D341Med (cell line): ENCODE measurements at regions not wholly inside any gene's neighbourhood (a gene's known extent, or its start where the extent isn't known, plus 50 kb on each side); places are given as distances from the start of the nearest gene placed in this dataset.
A peak's percentile ranks its signal among the peaks of the same experiment; 100 is the strongest.

Experiments
- DNase-seq: peaks from one replicate; pipeline ENCODE4 v3.0.0; 2012; ENCODE audit warnings: low spot score

GRCh38 chr15:69505956-69506556, 53.4 kb downstream of the RPLP1 start:
- no peak for DNase-seq

GRCh38 chr15:69508659-69509058, 56.0 kb downstream of the RPLP1 start:
- DNase-seq, result no peak

GRCh38 chr15:69509131-69509530, 56.5 kb downstream of the RPLP1 start:
- no peak for DNase-seq

- no peak for DNase-seq
Observed at GRCh38 chr15:69510556-69510955, 57.9 kb downstream of the RPLP1 start.

- DNase-seq, result no peak
Observed at GRCh38 chr15:69511015-69511414, 58.4 kb downstream of the RPLP1 start.

- DNase-seq, result no peak
Observed at GRCh38 chr15:69511716-69512340, 59.2 kb downstream of the RPLP1 start.

GRCh38 chr15:69513450-69513960, 60.9 kb downstream of the RPLP1 start:
- DNase-seq, result no peak

GRCh38 chr15:69513986-69514385, 61.4 kb downstream of the RPLP1 start:
- no peak for DNase-seq

GRCh38 chr15:69515508-69515907, 62.9 kb downstream of the RPLP1 start:
- DNase-seq, result no peak

GRCh38 chr15:69515926-69516325, 63.3 kb downstream of the RPLP1 start:
- no peak for DNase-seq

- DNase-seq, result no peak
Observed at GRCh38 chr15:69517052-69517451, 64.4 kb downstream of the RPLP1 start.

- DNase-seq, result no peak
Observed at GRCh38 chr15:69518806-69519205, 66.2 kb downstream of the RPLP1 start.

- no peak for DNase-seq
Observed at GRCh38 chr15:69520067-69520466, 67.4 kb downstream of the RPLP1 start.

GRCh38 chr15:69522361-69522760, 69.7 kb downstream of the RPLP1 start:
- no peak for DNase-seq

GRCh38 chr15:69523010-69524001, 70.7 kb downstream of the RPLP1 start:
- DNase-seq, result peak; percentile 82

GRCh38 chr15:69524296-69524695, 71.7 kb downstream of the RPLP1 start:
- no peak for DNase-seq

- no peak for DNase-seq
Observed at GRCh38 chr15:69524814-69525213, 72.2 kb downstream of the RPLP1 start.

- no peak for DNase-seq
Observed at GRCh38 chr15:69525543-69525942, 72.9 kb downstream of the RPLP1 start.

GRCh38 chr15:69526081-69527061, 73.8 kb downstream of the RPLP1 start:
- DNase-seq, result no peak

GRCh38 chr15:69529141-69529540, 76.5 kb downstream of the RPLP1 start:
- no peak for DNase-seq

- DNase-seq, result no peak
Observed at GRCh38 chr15:69529961-69530633, 77.5 kb downstream of the RPLP1 start.
